Body of pancreas (tissue), 4 donors: ENCODE measurements at regions not wholly inside any gene's neighbourhood (a gene's known extent, or its start where the extent isn't known, plus 50 kb on each side); places are given as distances from the start of the nearest gene placed in this dataset.

Source experiments
- POLR2A ChIP-seq, 3 donors: fragments of 450-650 bp; IDR thresholded peaks; one replicate each; pipeline ENCODE4 v1.6.1; 2016; ENCODE audit warnings: antibody characterized with exemption in 3 of 3, mild to moderate bottlenecking in 2 of 3
- TF ChIP-seq, protein P1 (sequence below), 7 experiments: fragments of 450-650 bp in 4 of 7; fragments of 200-600 bp in 3 of 7; sonication (generic) in 3 of 7; IDR thresholded peaks; one replicate each; pipeline ENCODE4 v1.5.1; 2016 to 2019; ENCODE audit warnings: antibody characterized with exemption in 7 of 7

DNA sequence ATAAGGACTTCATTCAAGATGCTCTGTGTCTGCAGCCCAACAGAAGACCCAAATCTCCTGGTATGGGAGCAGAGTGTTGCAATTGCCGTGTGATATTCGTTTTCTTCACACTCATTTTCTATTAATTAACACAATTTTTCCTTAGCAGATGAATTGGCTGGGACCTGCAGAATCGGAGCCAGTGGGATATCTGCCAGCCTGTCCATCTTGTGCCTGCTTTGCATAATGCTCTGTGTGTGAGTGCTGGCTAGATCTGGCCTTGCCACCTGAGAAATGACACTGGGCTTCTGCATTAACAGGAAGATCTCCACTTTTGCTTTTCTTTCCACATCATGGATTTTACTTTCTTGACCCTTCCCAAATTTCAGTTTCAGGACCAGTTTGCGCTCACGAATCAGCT lies 70.4 kb upstream of the GPR158 start:
- TF ChIP-seq, protein P1, sequence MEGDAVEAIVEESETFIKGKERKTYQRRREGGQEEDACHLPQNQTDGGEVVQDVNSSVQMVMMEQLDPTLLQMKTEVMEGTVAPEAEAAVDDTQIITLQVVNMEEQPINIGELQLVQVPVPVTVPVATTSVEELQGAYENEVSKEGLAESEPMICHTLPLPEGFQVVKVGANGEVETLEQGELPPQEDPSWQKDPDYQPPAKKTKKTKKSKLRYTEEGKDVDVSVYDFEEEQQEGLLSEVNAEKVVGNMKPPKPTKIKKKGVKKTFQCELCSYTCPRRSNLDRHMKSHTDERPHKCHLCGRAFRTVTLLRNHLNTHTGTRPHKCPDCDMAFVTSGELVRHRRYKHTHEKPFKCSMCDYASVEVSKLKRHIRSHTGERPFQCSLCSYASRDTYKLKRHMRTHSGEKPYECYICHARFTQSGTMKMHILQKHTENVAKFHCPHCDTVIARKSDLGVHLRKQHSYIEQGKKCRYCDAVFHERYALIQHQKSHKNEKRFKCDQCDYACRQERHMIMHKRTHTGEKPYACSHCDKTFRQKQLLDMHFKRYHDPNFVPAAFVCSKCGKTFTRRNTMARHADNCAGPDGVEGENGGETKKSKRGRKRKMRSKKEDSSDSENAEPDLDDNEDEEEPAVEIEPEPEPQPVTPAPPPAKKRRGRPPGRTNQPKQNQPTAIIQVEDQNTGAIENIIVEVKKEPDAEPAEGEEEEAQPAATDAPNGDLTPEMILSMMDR (IDR thresholded peaks at IDR 0.05): no peak
- TF ChIP-seq POLR2A (IDR thresholded peaks at IDR 0.05): no peak
